CD4-positive, alpha-beta T cell treated with Interleukin-10 for 1 hour (primary cell): ENCODE measurements at regions not wholly inside any gene's neighbourhood (a gene's known extent, or its start where the extent isn't known, plus 50 kb on each side); places are given as distances from the start of the nearest gene placed in this dataset.

Experiments used
- DNase-seq: peaks from one replicate; pipeline ENCODE4 v3.0.0-alpha.2; 2020

DNA sequence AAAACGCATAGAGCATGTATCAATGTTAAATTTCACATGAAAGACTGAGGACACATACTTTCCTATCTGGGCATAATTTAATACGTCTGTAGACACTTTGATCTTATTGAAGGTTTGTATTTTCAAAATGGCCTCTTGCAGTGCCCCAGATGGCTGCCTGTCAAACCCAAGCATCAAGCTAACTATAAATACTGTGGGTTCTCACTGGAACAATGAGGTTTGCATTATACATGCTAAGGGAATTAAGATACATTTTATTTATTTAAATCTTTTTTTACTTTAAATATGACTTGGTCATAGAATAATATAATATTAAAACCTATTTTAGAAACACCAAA lies 702.9 kb upstream of the GRAMD2B start:
- no peak for DNase-seq

DNA sequence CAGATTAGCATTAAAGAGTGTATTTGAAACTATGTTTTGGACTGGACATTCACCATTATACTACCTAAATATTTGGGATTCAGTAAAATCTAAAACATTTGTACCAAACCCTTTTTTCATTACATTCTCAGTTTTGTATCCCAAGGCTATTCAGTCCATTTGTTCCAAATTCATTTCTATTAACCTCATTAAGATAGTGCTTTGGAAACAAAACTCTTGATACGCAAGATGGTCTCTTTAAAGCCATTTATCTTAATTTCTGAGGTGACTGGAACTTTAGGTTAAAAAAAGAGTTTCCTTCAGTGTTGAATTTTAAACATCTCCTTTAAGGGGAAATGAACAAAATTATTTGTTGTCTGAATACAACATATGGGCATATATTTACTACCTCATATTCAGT lies 702.5 kb upstream of the GRAMD2B start:
- no peak for DNase-seq

DNA sequence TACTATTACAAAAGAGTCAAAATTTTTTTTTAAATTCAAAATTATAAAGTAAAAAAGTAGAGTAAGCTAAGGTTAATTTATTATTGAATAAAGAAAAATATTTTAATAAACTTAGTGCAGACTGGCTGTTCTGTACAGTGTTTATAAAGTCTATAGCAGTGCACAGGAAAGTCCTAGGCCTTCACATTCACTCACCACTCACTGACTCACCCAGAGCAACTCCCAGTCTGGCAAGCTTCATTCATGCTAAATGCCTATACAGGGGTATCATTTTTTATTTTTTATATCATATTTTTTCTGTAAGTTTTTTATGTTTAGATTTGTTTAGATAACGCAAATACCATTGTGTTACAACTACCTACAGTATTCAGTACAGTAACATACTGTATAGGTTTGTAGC lies 700.7 kb upstream of the GRAMD2B start:
- no peak for DNase-seq

DNA sequence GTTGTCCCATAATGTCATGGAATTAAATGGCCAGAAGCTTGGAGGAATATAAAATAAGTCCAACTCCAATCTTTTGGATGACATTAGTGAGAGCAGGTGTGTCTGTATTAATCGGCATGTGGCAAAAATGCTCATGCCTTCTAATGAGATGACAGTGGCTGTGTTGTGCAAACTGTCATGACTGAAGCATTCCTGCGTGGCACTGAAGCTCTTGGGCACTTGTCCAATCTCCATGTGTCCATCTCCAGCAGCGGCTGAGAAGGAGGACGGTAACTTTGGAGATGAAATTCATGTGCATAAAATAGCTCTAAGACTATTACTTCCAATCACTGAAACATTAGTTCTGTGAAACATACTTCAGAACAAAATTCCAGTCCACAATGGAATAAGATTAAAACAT lies 697.5 kb upstream of the GRAMD2B start:
- DNase-seq = no peak

DNA sequence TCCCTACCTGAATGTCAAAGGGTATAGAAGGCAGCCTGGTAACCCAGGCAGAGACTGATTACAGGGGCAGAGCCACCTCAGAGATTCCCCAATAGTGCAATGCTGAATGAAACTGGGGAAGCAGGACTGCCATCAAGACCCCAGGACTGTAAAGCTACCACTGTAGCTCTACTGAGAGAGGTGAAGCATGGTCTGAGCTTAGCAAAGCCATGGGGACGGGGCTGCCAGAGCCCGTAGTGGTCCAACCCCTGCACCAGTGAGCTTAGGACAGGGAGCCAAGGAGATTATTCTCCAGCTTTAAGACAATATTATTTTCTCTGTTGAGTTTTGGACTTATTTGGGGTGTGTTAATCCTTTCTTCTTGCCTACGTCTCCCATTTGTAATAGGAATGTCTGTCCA lies 679.3 kb upstream of the GRAMD2B start:
- DNase-seq = no peak

DNA sequence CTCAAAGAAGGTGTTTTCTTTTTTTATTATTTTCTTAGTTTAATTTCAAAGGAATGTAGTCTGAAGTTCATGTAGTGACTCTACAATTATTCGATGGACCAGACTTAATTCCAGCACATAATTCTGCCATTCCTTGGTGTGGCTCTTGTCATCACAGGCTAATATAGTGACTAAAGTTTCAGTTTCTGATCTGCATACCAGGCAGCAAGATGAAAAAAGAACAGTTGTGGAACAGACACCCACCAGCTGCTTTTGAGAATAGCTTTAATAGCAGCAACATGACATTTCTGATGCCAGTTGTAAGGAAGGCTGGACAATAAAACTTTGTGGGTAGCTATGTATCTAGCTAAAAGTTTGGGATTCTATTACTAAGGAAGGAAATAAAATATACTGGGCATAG lies 676.3 kb upstream of the GRAMD2B start:
- no peak for DNase-seq

DNA sequence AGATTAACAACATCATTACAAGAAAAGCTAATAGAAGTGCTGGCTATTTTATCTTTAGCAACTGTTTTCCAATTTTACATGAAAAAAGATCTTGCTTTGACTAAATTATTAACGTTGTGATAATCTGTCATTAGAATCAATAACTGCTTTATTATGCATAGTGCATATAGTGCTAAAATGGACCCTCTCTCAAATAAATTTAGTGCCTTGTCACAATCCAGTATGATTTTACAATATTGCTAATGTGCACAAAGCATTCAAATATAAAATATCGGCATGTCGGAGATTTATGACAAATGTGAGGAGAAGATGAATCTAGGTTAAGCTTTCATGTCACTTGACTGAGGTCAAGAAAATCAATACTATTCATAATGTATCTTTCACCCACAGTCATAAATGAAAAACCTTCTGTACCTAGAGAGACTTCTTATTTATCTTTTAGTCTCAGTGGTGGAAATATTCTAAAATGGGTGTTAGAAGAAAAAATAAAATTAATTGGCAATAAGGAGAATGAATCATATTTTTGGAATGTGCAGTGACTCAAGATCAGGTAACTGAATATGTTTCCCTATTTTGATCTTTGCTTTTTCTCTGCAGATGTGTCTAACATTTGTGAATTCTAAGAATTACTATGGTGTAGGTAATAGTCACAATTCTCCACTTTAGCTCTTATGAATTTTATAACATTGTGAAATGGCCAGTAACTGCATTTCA lies 672.9 kb upstream of the GRAMD2B start:
- DNase-seq = no peak

DNA sequence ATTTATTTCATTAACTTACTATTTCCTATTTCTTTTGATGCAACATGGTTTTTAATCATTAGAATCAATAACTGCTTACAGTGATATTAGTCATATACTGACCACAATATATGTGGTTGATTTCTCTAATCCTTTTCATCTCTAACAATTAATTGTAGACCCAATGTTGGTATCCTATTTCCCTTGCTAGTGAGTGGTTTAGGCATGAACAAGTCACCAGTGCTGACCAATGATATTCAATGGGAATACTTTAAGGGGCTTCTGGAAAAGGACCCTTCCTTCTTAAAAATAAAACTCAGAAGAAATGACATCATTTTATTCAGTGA lies 672.4 kb upstream of the GRAMD2B start:
- no peak for DNase-seq

DNA sequence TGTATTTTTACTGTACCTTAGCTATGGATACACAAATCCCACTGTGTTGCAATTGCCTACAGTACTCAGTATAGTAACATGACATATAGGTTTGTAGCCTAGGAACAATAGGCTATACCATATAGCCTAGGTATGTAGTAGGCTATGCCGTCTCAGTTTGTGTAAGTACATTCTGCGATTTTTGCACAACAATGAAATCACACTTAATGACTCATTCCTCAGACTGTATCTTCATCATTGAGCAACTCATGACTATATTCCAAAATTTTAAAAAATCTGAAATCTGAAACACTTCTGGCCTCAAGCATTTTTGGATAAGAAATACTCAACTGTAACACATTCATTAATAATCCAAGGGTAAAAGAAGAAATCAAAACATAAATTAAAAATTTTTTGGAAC lies 666.8 kb upstream of the GRAMD2B start:
- DNase-seq = no peak

DNA sequence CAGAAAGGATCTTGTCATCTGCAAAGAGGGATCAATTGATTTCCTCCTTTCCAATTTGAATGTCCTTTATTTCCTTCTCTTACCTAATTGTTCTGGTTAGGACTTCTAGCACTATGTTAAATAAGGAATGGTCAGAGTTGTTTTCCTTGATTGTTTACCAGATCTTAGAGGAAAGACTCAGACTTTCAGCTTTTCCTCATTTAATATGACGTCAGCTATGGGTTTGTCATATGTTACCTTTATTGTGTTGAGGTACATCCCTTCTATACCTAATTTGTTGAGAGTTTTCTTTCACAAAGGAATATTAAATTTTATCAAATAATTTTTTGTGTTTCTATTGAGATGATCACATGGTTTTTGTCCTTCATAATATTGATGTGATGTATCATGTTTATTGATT lies 656.5 kb upstream of the GRAMD2B start:
- no peak for DNase-seq

DNA sequence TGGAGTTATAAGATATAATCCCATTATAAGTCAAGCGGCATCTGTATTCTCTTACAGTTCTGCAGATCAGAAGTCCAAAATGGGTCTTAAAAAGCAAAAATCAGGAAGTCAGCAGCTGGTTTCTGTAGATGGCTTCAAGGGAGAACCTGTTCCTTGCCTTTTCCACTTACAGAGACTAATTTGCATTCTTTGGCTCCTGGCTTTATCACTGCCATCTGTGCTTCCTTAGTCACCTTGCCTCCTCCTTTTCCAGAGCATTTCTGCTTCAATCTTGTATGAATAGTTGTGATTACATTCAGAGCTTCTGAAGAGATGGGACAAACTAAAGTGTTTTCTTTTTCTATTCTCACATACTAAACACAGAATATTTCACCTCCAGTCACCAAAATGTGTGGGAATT lies 647.3 kb upstream of the GRAMD2B start:
- no peak for DNase-seq

DNA sequence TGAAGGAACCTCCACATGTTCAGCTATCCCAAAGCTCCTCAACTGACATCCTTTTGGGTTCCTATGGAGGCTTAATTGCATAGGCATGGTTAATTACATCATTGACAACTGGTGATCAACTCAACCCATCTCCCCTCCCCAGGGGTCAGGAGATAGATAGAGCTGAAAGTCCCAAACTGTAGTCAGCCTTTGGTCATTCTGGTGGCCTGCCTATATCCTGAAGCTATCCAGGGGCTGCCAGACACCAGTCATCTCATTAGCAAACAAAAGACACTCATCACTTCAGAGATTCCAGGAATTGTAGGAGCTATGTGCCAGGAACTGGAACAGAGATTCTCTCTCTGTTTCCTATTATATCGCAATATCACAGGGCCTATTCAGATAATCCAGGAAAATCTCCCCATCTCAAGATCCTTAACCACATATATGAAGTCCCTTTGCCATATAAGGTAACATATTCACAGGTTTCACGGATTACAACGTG lies 646.5 kb upstream of the GRAMD2B start:
- DNase-seq = no peak

DNA sequence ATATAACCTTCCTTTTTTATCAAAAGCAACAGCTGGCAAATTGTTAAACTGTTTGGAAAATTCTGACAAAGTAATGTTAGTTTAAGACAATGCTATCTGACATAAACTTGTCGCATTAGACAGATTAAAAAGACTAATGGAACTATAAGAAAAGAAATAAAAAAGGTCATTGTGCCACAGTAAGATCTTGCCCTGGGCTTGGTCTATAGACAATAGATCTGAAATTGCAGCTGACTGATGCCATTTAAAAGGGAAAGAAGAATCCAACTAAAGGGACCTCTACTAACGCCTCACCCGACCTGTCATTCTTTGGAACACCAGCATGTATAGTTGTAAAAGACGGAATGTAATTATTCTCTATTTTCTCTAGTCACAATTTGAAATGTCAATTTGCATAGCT lies 644.4 kb upstream of the GRAMD2B start:
- DNase-seq = no peak

DNA sequence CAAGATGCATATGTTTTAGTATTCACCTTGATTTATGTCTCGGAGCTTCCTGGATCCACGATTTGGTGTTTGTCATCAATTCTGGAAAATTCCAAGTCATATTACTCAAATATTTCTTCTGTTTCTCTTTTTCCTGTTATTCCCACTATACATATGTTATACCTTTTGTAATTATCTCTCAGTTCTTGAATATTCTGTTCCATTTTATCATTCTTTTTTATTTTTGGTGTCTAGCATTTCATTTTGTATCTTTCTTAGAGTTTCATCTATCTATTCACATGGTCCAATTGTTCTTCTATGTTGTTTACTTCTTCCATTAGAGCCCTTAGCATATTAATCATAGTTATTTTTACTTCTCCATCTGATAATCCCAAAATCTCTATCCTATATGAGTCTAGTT lies 637.8 kb upstream of the GRAMD2B start:
- no peak for DNase-seq

DNA sequence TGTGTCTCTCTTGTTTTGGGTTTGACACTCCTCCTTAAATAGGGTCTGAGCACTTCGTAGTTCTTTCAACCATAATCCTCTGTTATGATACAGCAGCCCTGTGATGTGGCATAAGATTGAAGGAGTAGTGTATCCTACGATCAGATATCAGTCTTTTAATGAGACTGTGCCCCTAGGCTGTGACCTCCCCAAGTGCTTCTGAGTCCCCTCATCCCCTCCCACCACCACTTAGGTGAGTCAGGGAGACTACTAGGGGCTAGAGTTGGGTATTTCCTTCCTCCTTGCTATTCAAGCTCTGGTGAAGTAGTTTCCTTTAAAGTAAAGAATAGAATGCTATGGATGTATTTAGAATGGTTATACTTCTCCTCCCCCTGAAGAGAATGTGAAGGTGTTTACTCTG lies 637.2 kb upstream of the GRAMD2B start:
- DNase-seq = no peak

DNA sequence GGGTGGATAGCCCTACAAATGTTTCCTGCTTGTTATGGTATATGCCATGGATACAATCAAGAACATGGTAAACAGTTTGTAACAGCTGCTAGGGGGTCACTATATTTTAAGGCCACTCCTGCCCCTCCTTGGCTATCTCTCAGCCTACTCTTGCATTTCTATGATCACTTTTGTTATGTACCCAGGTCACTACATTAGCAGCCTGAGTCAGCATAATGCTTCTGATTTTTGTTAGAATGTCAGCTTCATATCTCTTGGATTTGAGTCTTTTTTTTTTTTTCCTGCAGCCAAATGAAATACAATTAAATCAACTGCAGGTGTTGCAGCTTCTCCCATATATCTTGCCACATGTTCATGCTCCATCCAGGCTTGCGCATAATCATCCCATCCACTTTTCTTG lies 629.7 kb upstream of the GRAMD2B start:
- no peak for DNase-seq

DNA sequence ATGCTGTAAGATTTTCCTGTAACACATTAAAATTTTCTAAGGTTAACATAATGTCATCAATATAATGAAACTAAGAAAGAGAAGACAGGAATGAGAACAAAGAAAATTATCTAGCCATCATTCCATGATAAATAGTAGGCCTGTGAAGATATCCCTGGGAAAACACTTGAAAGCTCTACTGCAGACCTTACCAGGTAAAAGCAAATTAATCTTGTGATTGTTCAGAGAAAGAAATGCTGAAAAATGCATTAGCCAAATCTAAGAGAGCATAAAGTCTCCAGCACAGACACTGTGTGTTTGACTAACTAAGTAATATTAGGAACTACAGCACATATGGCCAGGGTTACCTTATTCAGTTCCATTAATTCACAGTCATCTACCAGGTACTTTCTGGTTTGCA lies 628.3 kb upstream of the GRAMD2B start:
- DNase-seq = no peak

DNA sequence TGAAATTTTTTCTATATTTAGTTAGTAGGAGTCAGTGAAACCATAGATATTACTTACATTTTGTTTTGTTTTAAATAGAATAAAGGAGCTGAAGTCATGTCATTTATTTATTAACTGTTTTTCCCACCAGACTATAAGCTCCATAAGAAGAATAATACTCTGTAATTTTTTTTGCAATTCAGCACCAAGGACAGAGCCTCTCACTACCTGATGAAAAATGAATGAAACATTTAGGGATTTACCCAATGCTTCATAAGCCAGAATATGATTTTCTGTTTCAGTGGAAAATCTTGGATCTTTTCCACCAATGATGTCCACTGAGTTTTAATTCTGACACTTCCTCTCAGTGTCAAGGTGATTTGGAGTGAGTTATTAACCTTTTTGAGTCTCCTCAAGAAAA lies 624.9 kb upstream of the GRAMD2B start:
- DNase-seq = no peak

DNA sequence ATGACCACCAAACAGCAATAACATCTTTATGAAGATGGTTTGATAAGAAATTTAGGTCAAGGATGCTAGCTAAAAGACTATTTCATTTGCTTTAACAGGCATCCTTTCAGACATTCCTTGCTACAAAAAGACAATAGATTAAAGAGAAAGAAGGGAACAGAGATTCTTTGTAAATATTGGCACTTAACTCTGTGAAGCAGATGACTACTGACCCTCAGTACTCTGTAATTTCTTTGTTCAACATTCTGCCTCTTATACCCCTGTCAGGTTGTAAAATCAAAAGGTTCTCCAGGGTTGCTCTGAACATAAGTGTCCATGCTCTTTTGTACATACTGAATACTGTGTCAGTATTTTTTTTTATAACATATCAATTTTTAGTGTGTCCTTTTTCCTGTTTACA lies 610.6 kb upstream of the GRAMD2B start:
- no peak for DNase-seq

DNA sequence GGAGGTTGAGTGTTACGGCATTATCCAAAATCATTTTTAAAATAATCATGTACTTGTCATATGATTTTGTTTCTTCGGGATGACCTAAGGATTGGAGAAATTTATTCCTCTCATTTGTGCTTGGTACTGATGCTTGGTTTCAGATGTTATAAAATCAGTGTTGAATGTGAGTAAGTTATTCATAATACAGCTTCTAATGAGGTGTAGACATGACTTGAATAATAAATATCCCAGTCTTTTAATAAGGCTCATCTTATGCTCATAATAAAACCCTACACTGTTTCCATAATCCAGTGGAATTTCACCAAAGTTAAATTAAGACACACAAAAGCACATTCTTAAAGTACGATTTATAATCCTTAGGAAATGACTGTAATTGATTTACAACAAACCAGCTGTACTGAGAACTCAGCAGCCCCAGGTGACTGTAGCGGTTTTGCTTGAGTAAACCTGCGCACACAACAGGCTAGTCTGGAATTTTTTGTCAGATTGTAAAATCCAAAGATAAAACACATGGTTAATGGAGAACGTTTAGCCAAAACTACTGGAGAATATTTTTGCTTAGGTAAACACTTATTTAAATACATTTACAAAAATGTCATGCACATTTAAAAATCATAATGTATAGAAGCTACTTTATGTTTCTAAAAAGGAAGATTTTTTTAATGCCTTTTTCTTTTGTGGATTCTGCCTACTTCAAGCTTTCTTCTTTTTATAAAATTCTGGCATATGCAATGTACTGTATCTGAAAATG lies 609.8 kb upstream of the GRAMD2B start:
- DNase-seq = no peak

DNA sequence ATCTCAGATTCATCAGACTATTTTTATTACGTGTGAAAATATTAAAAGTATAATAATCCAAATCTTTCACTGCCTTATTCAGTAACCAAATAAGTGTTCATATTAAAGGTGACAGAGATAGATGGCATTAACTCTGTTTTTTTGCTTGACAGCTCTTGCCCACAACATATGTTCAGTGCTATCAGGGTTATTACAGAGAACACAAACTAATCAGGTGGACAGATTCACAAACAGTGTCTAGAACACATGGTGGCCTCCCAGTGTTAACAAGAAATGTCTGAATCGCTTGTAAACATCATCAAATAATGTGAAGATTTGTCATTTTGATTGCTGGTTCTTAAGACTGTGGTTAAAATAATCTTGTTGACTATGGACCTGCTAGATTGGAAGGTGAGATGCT lies 609.1 kb upstream of the GRAMD2B start:
- DNase-seq = no peak

DNA sequence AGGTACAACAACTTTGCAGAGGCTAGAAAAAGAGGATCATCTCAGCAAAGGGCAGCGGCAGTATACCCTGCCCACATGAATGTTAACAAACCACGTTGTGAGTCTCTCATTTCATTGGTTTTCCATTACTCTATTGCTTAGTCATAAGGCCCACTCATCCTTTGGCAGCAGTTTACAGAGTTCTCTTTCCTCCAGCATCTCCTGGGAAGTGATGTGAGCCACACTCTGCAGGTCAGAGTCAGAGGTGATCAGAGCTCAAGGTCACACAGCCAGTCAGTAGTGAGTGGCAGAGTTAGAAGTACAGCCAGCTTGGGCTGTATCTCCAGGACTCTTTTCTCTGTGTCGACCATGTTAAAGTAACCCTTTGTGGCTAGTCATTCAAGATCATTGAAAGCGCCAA lies 599.6 kb upstream of the GRAMD2B start:
- no peak for DNase-seq

DNA sequence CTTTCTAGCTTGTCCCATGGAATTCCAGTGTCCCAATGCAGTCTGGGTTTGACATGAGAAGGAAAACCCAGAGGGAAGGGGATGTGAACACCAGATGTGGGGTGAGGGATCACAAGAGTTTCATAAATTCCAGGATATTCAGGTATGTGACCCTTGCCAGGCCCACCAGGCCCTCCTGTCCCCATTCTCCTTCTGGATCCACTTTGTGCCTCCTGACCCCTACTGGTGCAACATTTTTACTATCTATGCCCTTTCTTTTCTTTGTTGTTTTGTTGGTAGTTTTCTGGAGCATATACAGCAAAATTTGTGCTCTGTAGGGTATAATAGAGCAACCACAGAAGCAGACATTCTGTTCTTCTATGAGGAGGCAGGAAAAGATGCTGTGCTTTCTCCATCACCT lies 597.0 kb upstream of the GRAMD2B start:
- DNase-seq = no peak

DNA sequence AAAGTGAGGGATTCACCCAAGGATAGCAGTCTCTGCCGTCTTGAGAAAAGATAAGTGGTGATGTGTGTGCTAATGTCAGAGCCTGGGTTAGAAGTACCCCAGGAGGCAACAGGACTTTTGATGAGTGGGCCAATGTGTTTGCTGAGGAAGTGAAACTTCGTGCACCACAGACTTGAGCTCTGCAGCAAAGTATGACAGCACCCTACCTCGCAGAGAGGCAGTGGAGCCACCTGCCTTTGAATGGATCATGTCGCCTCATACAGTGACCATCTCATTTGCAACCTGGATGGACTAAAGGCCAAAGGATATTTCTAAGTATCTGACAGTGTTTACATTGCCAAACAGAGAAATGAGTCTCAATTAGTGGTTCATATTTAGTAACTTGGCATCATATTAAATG lies 593.9 kb upstream of the GRAMD2B start:
- DNase-seq = no peak

DNA sequence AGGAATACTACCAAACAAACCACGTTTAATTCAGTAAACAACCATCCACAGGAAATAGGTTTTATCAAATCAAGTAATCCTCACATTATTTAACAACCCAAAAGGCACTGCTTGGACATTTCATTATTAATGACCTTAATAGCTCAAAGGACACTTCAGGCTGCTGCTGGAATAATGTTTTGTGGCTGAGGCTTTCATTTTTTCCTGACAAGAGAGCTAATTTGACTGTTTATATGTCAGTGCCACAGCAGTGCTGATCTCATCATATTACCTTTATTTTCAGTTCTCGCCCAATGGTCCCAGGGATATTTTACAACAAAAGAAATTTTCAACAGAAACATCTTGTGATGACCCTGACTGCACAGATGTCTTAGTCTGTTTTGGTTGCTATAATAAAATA lies 589.8 kb upstream of the GRAMD2B start:
- DNase-seq = no peak
